WTC11 (cell line): ENCODE measurements at regions not wholly inside any gene's neighbourhood (a gene's known extent, or its start where the extent isn't known, plus 50 kb on each side); places are given as distances from the start of the nearest gene placed in this dataset.

Experiments used
- ATAC-seq: fragments of 200-7000 bp; cut with Tn5 transposase; 2 replicates; pipeline ENCODE4 v1.10.0; 2021; ENCODE audit warnings: mild to moderate bottlenecking, moderate library complexity
- CTCF ChIA-PET: fragments of 300-600 bp; sonication (Branson Sonifier 250); formaldehyde crosslinking; loops from one replicate; lab custom pipeline; 2021; ENCODE audit warnings: antibody characterized with exemption; lab: Charles Lee
- POLR2A ChIA-PET: fragments of 350-600 bp; sonication (Branson Sonifier 250); formaldehyde crosslinking; loops from one replicate; lab custom pipeline; 2021; ENCODE audit warnings: antibody characterized with exemption; lab: Charles Lee
- DNase-seq: peaks from one replicate; pipeline ENCODE4 v3.0.0; 2021; ENCODE audit warnings: low spot score
- H3K27ac Mint-ChIP-seq: 2 replicates; pipeline ENCODE4 v1.8.0; 2021; ENCODE audit warnings: mixed read lengths
- H3K27me3 Mint-ChIP-seq: 2 replicates; pipeline ENCODE4 v1.8.0; 2021; ENCODE audit warnings: low read depth, mild to moderate bottlenecking, moderate library complexity, mixed read lengths
- H3K36me3 Mint-ChIP-seq: 2 replicates; pipeline ENCODE4 v1.8.0; 2021; ENCODE audit warnings: mixed read lengths
- H3K4me1 Mint-ChIP-seq: 2 replicates; pipeline ENCODE4 v1.8.0; 2022; ENCODE audit warnings: mixed read lengths
- H3K4me3 Mint-ChIP-seq: 2 replicates; pipeline ENCODE4 v1.8.0; 2021; ENCODE audit warnings: mild to moderate bottlenecking, moderate library complexity, mixed read lengths
- H3K9me3 Mint-ChIP-seq: 2 replicates; pipeline ENCODE4 v1.8.0; 2021; ENCODE audit warnings: mixed read lengths
- EMX1 ChIP-seq: fragments of 250-450 bp; sonication (Bioruptor Pico); IDR thresholded peaks from 2 replicates; pipeline ENCODE4 v1.8.0; 2021; ENCODE audit warnings: mild to moderate bottlenecking
- JUN ChIP-seq: sonication (generic); formaldehyde crosslinking; IDR thresholded peaks from 2 replicates; pipeline ENCODE4 v1.8.0; 2023; ENCODE audit warnings: mild to moderate bottlenecking, missing genetic modification reagents
- MYBL2 ChIP-seq: sonication (generic); formaldehyde crosslinking; IDR thresholded peaks from 2 replicates; pipeline ENCODE4 v1.8.1; 2023; ENCODE audit warnings: mild to moderate bottlenecking, moderate library complexity, missing genetic modification reagents
- NFATC4 ChIP-seq: fragments of 250-450 bp; sonication (Bioruptor Pico); IDR thresholded peaks from 2 replicates; pipeline ENCODE4 v1.9.0; 2021; ENCODE audit warnings: mild to moderate bottlenecking
- NFE2L1 ChIP-seq: sonication (generic); formaldehyde crosslinking; IDR thresholded peaks from 2 replicates; pipeline ENCODE4 v1.8.1; 2023; ENCODE audit warnings: missing genetic modification reagents
- NFYB ChIP-seq: sonication (generic); formaldehyde crosslinking; conservative IDR thresholded peaks from 2 replicates; pipeline ENCODE4 v1.8.0; 2022; ENCODE audit warnings: low read depth, missing genetic modification reagents
- NR2C2 ChIP-seq: sonication (generic); formaldehyde crosslinking; IDR thresholded peaks from 2 replicates; pipeline ENCODE4 v1.8.0; 2022; ENCODE audit warnings: mild to moderate bottlenecking, missing genetic modification reagents
- SMAD3 ChIP-seq: sonication (generic); formaldehyde crosslinking; IDR thresholded peaks from 2 replicates; pipeline ENCODE4 v1.8.0; 2022; ENCODE audit warnings: missing genetic modification reagents, mild to moderate bottlenecking, borderline replicate concordance
- SP1 ChIP-seq: sonication (generic); formaldehyde crosslinking; conservative IDR thresholded peaks from 2 replicates; pipeline ENCODE4 v1.8.1; 2022; ENCODE audit warnings: missing genetic modification reagents
- TEAD1 ChIP-seq: sonication (generic); formaldehyde crosslinking; IDR thresholded peaks from 2 replicates; pipeline ENCODE4 v1.8.0; 2022; ENCODE audit warnings: mild to moderate bottlenecking, missing genetic modification reagents
- ZNF416 ChIP-seq: fragments of 250-450 bp; sonication (Bioruptor Pico); IDR thresholded peaks from 2 replicates; pipeline ENCODE4 v1.9.0; 2021; ENCODE audit warnings: mild to moderate bottlenecking, inconsistent platforms
- TF ChIP-seq, protein P1 (sequence below): sonication (generic); formaldehyde crosslinking; IDR thresholded peaks from 2 replicates; pipeline ENCODE4 v1.8.1; 2023; ENCODE audit warnings: mild to moderate bottlenecking, missing genetic modification reagents, moderate library complexity
- TF ChIP-seq, protein P2 (sequence below): sonication (generic); formaldehyde crosslinking; IDR thresholded peaks from 2 replicates; pipeline ENCODE4 v1.8.1; 2023; ENCODE audit warnings: mild to moderate bottlenecking, missing genetic modification reagents
- TF ChIP-seq, protein P3 (sequence below): fragments of 250-450 bp; sonication (Bioruptor Pico); IDR thresholded peaks from 2 replicates; pipeline ENCODE4 v1.9.0; 2021; ENCODE audit warnings: moderate library complexity, mild to moderate bottlenecking, inconsistent platforms, borderline replicate concordance
- TF ChIP-seq, protein P4 (sequence below): fragments of 200-600 bp; IDR thresholded peaks from 2 replicates; pipeline ENCODE4 v1.8.0; 2022; ENCODE audit warnings: antibody characterized with exemption
- TF ChIP-seq, protein P5 (sequence below): sonication (generic); formaldehyde crosslinking; conservative IDR thresholded peaks from 2 replicates; pipeline ENCODE4 v1.8.1; 2022; ENCODE audit warnings: mild to moderate bottlenecking, missing genetic modification reagents
- TF ChIP-seq, protein P6 (sequence below): sonication (generic); formaldehyde crosslinking; IDR thresholded peaks from 2 replicates; pipeline ENCODE4 v1.8.0; 2022; ENCODE audit warnings: missing genetic modification reagents

DNA sequence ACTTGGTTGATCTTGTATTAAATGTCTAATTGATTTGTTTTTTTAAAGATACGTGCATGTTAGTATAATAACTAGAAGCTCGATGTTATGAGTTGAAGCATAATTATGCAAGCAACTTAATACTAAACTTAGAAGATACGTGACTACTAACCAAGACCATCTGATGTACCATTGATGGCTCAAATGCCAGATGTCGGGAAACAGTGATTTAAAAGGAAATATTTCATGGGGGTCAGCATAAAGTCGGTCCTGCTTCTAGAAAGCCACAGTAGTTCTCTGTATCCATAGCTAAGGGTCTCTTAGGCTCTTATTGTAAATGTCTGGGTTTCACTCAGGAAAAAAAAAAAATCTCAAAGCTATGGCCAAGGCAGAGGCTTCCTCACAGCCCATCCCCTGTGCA lies 61.2 kb upstream of the RBFOX1 start:
- Mint-ChIP-seq H3K4me1 (no peaks in the 10 kb centered on the region), H3K27me3 (peaks cover 9% of the 10 kb centered on the region), H3K27ac (no peak overlapping the region)
- POLR2A ChIA-PET: no interaction called here
- DNase-seq: no peak
- no peak for ATAC-seq
- no peak for TF ChIP-seq SMAD3 (CRISPR knock-in tag)
- no peak for TF ChIP-seq NFATC4 (CRISPR knock-in tag)
- TF ChIP-seq SP1 (CRISPR knock-in tag): no peak
- TF ChIP-seq NFYB (CRISPR knock-in tag): no peak
- TF ChIP-seq, protein P1, sequence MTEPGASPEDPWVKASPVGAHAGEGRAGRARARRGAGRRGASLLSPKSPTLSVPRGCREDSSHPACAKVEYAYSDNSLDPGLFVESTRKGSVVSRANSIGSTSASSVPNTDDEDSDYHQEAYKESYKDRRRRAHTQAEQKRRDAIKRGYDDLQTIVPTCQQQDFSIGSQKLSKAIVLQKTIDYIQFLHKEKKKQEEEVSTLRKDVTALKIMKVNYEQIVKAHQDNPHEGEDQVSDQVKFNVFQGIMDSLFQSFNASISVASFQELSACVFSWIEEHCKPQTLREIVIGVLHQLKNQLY (CRISPR knock-in tag): no peak
- TF ChIP-seq, protein P2, sequence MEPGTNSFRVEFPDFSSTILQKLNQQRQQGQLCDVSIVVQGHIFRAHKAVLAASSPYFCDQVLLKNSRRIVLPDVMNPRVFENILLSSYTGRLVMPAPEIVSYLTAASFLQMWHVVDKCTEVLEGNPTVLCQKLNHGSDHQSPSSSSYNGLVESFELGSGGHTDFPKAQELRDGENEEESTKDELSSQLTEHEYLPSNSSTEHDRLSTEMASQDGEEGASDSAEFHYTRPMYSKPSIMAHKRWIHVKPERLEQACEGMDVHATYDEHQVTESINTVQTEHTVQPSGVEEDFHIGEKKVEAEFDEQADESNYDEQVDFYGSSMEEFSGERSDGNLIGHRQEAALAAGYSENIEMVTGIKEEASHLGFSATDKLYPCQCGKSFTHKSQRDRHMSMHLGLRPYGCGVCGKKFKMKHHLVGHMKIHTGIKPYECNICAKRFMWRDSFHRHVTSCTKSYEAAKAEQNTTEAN (CRISPR knock-in tag): no peak
- TF ChIP-seq JUN (CRISPR knock-in tag): no peak
- TF ChIP-seq, protein P3, sequence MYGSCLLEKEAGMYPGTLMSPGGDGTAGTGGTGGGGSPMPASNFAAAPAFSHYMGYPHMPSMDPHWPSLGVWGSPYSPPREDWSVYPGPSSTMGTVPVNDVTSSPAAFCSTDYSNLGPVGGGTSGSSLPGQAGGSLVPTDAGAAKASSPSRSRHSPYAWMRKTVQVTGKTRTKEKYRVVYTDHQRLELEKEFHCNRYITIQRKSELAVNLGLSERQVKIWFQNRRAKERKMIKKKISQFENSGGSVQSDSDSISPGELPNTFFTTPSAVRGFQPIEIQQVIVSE: no peak
- no peak for TF ChIP-seq MYBL2 (CRISPR knock-in tag)
- TF ChIP-seq NR2C2 (CRISPR knock-in tag): no peak
- TF ChIP-seq, protein P4, sequence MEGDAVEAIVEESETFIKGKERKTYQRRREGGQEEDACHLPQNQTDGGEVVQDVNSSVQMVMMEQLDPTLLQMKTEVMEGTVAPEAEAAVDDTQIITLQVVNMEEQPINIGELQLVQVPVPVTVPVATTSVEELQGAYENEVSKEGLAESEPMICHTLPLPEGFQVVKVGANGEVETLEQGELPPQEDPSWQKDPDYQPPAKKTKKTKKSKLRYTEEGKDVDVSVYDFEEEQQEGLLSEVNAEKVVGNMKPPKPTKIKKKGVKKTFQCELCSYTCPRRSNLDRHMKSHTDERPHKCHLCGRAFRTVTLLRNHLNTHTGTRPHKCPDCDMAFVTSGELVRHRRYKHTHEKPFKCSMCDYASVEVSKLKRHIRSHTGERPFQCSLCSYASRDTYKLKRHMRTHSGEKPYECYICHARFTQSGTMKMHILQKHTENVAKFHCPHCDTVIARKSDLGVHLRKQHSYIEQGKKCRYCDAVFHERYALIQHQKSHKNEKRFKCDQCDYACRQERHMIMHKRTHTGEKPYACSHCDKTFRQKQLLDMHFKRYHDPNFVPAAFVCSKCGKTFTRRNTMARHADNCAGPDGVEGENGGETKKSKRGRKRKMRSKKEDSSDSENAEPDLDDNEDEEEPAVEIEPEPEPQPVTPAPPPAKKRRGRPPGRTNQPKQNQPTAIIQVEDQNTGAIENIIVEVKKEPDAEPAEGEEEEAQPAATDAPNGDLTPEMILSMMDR: no peak
- TF ChIP-seq EMX1 (CRISPR knock-in tag): no peak
- TF ChIP-seq NFE2L1: no peak
- TF ChIP-seq, all 79 proteins: peak for 0
- no peak overlapping the region for H3K4me3 Mint-ChIP-seq
- H3K36me3 Mint-ChIP-seq: peaks cover 71% of the 10 kb centered on the region
- CTCF ChIA-PET: no interaction called here
- H3K9me3 Mint-ChIP-seq: peaks cover 82% of the 10 kb centered on the region

DNA sequence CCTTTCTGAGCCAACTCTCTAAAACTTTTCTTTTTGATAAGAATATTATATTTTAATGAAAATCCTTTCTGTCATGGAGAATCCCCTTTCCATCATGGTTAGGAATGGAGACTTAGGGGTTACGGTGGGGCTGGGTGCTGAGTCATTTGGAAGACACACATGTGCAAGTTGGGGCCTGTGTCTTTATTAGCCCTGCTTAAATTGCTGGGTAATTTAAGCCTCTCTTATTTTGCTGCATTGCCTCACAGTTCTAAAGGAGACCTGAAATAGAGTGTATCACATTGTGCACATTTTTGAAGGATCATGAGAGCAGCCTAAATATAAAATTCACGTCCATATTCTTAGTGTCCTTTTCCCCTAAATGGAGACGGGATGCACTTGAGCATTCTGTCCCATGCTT lies 61.8 kb upstream of the RBFOX1 start:
- CTCF ChIA-PET: no interaction called here
- POLR2A ChIA-PET: no interaction called here
- no peak for ATAC-seq
- Mint-ChIP-seq H3K4me1 (no peaks in the 10 kb centered on the region), H3K4me3 (no peak overlapping the region), H3K9me3 (peaks cover 79% of the 10 kb centered on the region), H3K27me3 (peaks cover 12% of the 10 kb centered on the region), H3K36me3 (peaks cover 70% of the 10 kb centered on the region), H3K27ac (no peak overlapping the region)
- TF ChIP-seq TEAD1 (CRISPR knock-in tag): no peak
- no peak for TF ChIP-seq ZNF416 (CRISPR knock-in tag)
- no peak for DNase-seq

DNA sequence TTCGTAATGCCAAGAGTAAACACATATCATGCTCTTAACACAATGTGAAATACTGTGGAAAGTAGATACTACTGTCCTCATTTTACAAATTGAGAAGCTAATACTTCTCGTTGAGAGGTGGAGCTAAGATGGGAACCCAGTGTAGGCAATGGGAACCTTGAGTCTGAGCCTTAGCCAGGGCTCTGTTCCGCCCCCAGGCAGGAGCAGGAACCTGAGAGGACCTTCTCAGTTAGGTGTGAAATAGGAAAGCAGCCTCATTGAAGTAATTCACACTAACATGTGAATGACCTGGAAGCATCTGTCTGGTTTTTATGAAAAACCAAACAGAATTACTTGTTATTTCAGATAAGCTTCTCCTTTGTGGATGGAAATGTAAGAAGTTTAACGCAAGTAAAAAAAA lies 62.6 kb upstream of the RBFOX1 start:
- Mint-ChIP-seq H3K27ac (no peak overlapping the region), H3K4me1 (no peaks in the 10 kb centered on the region), H3K4me3 (no peak overlapping the region), H3K9me3 (peaks cover 77% of the 10 kb centered on the region)
- POLR2A ChIA-PET: interaction anchor here (0.6 kb wide), 1 partner anchor 99 kb away, joined by 6 read pairs; no protein-coding TSS in a partner anchor
- no peak for ATAC-seq
- TF ChIP-seq, protein P5, sequence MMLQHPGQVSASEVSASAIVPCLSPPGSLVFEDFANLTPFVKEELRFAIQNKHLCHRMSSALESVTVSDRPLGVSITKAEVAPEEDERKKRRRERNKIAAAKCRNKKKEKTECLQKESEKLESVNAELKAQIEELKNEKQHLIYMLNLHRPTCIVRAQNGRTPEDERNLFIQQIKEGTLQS (CRISPR knock-in tag): no peak
- TF ChIP-seq, all 79 proteins: peak for 0
- no peak for DNase-seq
- peaks cover 68% of the 10 kb centered on the region for H3K36me3 Mint-ChIP-seq
- peaks cover 12% of the 10 kb centered on the region for H3K27me3 Mint-ChIP-seq
- CTCF ChIA-PET: no interaction called here

DNA sequence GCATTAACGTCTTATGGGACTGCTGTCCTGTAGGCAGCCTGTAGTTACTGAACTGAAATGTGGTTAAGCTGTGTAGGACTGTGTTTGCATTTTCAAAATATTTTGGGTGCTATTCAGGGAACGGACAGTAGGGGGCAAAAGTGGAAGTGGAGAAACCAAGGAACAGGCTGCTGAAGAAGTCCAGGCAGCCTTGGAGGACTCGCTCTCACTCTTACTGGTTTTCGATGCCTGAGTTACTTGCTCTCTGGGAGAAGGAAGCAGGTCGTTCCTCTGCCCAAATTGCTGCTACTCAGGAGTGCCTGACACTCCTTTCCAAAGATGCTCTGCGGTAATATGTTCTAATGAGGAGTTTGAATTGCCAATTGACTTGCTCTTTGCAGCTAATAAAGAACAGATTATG lies 64.5 kb upstream of the RBFOX1 start:
- no peak for DNase-seq
- CTCF ChIA-PET: interaction anchor here (0.6 kb wide), 1 partner anchor 244 kb away, joined by 3 read pairs; no protein-coding TSS in a partner anchor
- TF ChIP-seq, protein P4: peak; percentile 34; the same call in 1 of the 2 replicates
- TF ChIP-seq, protein P6, sequence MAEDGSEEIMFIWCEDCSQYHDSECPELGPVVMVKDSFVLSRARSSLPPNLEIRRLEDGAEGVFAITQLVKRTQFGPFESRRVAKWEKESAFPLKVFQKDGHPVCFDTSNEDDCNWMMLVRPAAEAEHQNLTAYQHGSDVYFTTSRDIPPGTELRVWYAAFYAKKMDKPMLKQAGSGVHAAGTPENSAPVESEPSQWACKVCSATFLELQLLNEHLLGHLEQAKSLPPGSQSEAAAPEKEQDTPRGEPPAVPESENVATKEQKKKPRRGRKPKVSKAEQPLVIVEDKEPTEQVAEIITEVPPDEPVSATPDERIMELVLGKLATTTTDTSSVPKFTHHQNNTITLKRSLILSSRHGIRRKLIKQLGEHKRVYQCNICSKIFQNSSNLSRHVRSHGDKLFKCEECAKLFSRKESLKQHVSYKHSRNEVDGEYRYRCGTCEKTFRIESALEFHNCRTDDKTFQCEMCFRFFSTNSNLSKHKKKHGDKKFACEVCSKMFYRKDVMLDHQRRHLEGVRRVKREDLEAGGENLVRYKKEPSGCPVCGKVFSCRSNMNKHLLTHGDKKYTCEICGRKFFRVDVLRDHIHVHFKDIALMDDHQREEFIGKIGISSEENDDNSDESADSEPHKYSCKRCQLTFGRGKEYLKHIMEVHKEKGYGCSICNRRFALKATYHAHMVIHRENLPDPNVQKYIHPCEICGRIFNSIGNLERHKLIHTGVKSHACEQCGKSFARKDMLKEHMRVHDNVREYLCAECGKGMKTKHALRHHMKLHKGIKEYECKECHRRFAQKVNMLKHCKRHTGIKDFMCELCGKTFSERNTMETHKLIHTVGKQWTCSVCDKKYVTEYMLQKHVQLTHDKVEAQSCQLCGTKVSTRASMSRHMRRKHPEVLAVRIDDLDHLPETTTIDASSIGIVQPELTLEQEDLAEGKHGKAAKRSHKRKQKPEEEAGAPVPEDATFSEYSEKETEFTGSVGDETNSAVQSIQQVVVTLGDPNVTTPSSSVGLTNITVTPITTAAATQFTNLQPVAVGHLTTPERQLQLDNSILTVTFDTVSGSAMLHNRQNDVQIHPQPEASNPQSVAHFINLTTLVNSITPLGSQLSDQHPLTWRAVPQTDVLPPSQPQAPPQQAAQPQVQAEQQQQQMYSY (CRISPR knock-in tag): no peak
- Mint-ChIP-seq H3K36me3 (peaks cover 62% of the 10 kb centered on the region), H3K4me3 (no peak overlapping the region), H3K4me1 (no peaks in the 10 kb centered on the region), H3K27me3 (peaks cover 12% of the 10 kb centered on the region), H3K9me3 (peaks cover 73% of the 10 kb centered on the region), H3K27ac (no peak overlapping the region)
- no peak for ATAC-seq
- POLR2A ChIA-PET: interaction anchor here (0.7 kb wide), 1 partner anchor 862 kb away, joined by 3 read pairs; no protein-coding TSS in a partner anchor
